GM18909 (cell line): ENCODE measurements at regions not wholly inside any gene's neighbourhood (a gene's known extent, or its start where the extent isn't known, plus 50 kb on each side); places are given as distances from the start of the nearest gene placed in this dataset.
"Not testable (repeated sequence)": the region's sequence is repeated elsewhere in the genome, so short reads cannot be mapped to it uniquely, and the experiment has no call there.

ENCODE experiments used
- ATAC-seq: cut with Tn5 transposase; IDR thresholded peaks from one replicate; pipeline ENCODE4 v1.9.1; 2021; ENCODE audit warnings: mild to moderate bottlenecking; ENCODE audit not compliant: unreplicated experiment, poor library complexity

- ATAC-seq, result no peak
Observed at GRCh38 chr18:6566338-6566911, 151.7 kb upstream of the L3MBTL4 start.

- ATAC-seq, result no peak
Observed at GRCh38 chr18:6569813-6570212, 155.1 kb upstream of the L3MBTL4 start.

- no peak for ATAC-seq
Observed at GRCh38 chr18:6570581-6571238, 156.0 kb upstream of the L3MBTL4 start.

GRCh38 chr18:6571239-6571602 is 156.5 kb upstream of the L3MBTL4 start:
- ATAC-seq, result no peak

GRCh38 chr18:6572192-6572591 is 157.3 kb upstream of the ARHGAP28 start:
- ATAC-seq, result not testable (repeated sequence)

- ATAC-seq, result no peak
Observed at GRCh38 chr18:6574631-6575030, 154.9 kb upstream of the ARHGAP28 start.

GRCh38 chr18:6575908-6576307 is 153.6 kb upstream of the ARHGAP28 start:
- ATAC-seq, result no peak

- ATAC-seq, result no peak
Observed at GRCh38 chr18:6576718-6577375, 152.7 kb upstream of the ARHGAP28 start.

GRCh38 chr18:6578686-6579085 is 150.8 kb upstream of the ARHGAP28 start:
- ATAC-seq, result no peak

GRCh38 chr18:6579486-6579885 is 150.0 kb upstream of the ARHGAP28 start:
- ATAC-seq, result no peak

- ATAC-seq, result no peak
Observed at GRCh38 chr18:6580401-6580800, 149.1 kb upstream of the ARHGAP28 start.

- no peak for ATAC-seq
Observed at GRCh38 chr18:6589923-6590322, 139.6 kb upstream of the ARHGAP28 start.

GRCh38 chr18:6590326-6590725 is 139.2 kb upstream of the ARHGAP28 start:
- ATAC-seq, result no peak

- no peak for ATAC-seq
Observed at GRCh38 chr18:6591491-6591890, 138.0 kb upstream of the ARHGAP28 start.

- ATAC-seq, result no peak
Observed at GRCh38 chr18:6592522-6592921, 137.0 kb upstream of the ARHGAP28 start.

GRCh38 chr18:6593142-6593885 is 136.2 kb upstream of the ARHGAP28 start:
- no peak for ATAC-seq

- no peak for ATAC-seq
Observed at GRCh38 chr18:6595666-6596065, 133.8 kb upstream of the ARHGAP28 start.

GRCh38 chr18:6598657-6599056 is 130.9 kb upstream of the ARHGAP28 start:
- ATAC-seq, result no peak

- ATAC-seq, result no peak
Observed at GRCh38 chr18:6600667-6601167, 128.8 kb upstream of the ARHGAP28 start.

GRCh38 chr18:6601241-6601640 is 128.3 kb upstream of the ARHGAP28 start:
- no peak for ATAC-seq

- ATAC-seq, result no peak
Observed at GRCh38 chr18:6602365-6602764, 127.2 kb upstream of the ARHGAP28 start.
